ENCODE measurements at regions not wholly inside any gene's neighbourhood (a gene's known extent, or its start where the extent isn't known, plus 50 kb on each side); places are given as distances from the start of the nearest gene placed in this dataset.

DNA sequence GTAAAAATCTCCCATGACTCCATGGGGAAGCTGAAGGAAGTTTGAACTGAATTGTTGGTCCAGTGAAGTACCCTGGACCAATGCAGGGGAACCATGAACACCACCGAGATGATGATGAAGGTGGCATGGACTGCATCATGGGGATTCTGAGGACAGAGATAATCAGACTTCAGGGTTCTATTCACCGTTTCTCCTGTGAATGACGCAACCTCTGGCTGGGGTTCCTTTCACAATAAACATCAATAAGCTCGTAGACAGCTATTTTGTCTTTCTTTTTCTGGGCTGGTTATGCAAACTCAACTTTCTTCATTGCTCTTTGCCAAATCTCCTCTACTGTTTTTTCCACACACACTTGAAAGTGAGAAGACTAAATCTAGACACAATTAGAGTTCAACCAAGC, 87.9 kb upstream of the NKX2-2 start:
- DNase-seq (ENCODE audit: low read depth, low spot score), result no peak
- CTCF ChIA-PET, result interaction anchor here (1.9 to 3.0 kb wide), 2 partner anchors 13 to 30 kb away, joined by 5 to 15 read pairs; no protein-coding TSS in a partner anchor
- no peak overlapping the region for H3K4me3 ChIP-seq (ENCODE audit: low read depth, low read length)
- POLR2A ChIA-PET, result no interaction called here
- TF ChIP-seq, protein P1, sequence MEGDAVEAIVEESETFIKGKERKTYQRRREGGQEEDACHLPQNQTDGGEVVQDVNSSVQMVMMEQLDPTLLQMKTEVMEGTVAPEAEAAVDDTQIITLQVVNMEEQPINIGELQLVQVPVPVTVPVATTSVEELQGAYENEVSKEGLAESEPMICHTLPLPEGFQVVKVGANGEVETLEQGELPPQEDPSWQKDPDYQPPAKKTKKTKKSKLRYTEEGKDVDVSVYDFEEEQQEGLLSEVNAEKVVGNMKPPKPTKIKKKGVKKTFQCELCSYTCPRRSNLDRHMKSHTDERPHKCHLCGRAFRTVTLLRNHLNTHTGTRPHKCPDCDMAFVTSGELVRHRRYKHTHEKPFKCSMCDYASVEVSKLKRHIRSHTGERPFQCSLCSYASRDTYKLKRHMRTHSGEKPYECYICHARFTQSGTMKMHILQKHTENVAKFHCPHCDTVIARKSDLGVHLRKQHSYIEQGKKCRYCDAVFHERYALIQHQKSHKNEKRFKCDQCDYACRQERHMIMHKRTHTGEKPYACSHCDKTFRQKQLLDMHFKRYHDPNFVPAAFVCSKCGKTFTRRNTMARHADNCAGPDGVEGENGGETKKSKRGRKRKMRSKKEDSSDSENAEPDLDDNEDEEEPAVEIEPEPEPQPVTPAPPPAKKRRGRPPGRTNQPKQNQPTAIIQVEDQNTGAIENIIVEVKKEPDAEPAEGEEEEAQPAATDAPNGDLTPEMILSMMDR (IDR thresholded peaks at IDR 0.05; ENCODE audit: insufficient read depth, low read length, missing control alignments), result no peak

DNA sequence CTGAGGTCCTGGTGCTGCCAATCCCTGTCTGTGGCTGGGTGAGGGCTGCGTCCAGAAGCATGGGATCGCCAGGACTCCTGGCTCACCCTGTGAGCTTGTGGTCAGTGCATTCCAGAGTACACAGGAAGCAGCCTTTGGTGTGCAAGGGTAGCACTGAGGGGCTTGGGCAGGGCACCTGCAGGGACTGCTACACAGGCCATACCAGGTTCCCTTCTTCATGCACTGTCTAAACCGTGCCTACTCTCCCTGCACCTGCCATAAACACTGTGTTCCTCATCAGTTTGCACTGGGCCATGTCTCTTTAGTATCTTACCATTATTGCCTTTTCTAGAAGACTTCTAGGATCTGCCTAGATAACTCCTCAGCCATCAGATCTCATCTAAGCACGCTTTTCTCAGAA, 72.8 kb upstream of the NKX2-2 start:
- CTCF ChIA-PET, result no interaction called here
- DNase-seq (ENCODE audit: low read depth, low spot score), result no peak
- POLR2A ChIA-PET, result no interaction called here
- TF ChIP-seq, protein P1 (IDR thresholded peaks at IDR 0.05; ENCODE audit: insufficient read depth, low read length, missing control alignments), result no peak
- H3K4me3 ChIP-seq (ENCODE audit: low read depth, low read length), result no peak overlapping the region

DNA sequence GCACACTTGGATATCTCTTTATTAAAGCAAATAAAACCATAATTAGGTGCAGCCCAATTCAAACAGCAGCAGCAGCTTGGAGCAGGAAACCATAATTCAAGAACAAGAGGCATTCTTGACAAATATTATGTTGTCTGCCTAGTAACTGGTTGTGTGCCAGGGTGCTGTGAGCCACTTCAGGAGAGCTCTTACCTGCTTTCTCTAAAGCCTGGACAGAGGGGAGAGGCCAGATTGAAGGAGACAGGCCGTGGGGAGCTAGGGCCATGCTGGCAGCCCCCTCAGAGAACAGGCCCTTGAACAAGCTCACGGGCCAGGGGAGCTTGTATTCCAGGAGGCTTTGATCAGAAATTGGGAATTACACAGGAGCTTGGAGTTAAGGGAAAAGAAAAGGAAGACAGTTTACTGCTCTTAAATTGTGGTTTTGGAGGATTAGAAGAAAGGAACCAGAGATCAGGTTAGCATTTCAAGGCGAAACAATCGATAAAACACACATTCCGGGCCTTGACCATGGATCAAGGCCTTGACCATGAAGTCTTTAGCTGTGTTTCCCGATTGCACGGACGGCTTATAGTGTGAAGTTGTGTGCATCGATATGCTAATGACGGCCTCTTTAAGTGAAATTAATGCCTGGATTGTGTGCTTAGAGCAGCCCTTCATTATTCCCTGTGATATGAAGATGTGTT, 69.8 kb upstream of the NKX2-2 start:
- TF ChIP-seq, protein P1 (IDR thresholded peaks at IDR 0.05; ENCODE audit: insufficient read depth, low read length, missing control alignments), result no peak
- H3K4me3 ChIP-seq (ENCODE audit: low read depth, low read length), result no peak overlapping the region
- no peak for DNase-seq (ENCODE audit: low read depth, low spot score)
- CTCF ChIA-PET, result interaction anchor here (1.0 to 1.9 kb wide), 4 partner anchors 9 to 358 kb away, joined by 3 to 10 read pairs (median 4); no protein-coding TSS in a partner anchor
- POLR2A ChIA-PET, result no interaction called here

DNA sequence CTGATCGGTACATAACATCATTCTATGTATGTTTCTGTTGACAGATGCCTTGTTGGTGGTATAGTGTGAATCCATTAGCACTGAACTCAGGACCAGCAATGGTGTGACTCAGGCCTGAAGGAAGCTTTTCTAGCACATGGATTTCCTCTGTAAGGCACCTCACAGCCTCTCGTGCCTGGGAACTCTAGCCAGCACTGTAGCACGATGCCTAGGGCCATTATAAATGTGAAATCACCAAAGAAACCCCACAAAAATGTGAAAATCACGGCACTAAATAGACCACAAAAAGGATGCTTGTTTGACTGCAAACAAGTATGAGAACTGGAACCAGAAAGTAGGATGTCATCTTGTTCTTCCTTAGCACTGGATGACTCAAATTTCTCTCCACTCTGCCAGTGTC, 63.7 kb upstream of the NKX2-2 start:
- TF ChIP-seq, protein P1 (IDR thresholded peaks at IDR 0.05; ENCODE audit: insufficient read depth, low read length, missing control alignments), result no peak
- H3K4me3 ChIP-seq (ENCODE audit: low read depth, low read length), result no peak overlapping the region
- DNase-seq (ENCODE audit: low read depth, low spot score), result no peak
- ChIA-PET POLR2A (no interaction called here), CTCF (no interaction called here)

DNA sequence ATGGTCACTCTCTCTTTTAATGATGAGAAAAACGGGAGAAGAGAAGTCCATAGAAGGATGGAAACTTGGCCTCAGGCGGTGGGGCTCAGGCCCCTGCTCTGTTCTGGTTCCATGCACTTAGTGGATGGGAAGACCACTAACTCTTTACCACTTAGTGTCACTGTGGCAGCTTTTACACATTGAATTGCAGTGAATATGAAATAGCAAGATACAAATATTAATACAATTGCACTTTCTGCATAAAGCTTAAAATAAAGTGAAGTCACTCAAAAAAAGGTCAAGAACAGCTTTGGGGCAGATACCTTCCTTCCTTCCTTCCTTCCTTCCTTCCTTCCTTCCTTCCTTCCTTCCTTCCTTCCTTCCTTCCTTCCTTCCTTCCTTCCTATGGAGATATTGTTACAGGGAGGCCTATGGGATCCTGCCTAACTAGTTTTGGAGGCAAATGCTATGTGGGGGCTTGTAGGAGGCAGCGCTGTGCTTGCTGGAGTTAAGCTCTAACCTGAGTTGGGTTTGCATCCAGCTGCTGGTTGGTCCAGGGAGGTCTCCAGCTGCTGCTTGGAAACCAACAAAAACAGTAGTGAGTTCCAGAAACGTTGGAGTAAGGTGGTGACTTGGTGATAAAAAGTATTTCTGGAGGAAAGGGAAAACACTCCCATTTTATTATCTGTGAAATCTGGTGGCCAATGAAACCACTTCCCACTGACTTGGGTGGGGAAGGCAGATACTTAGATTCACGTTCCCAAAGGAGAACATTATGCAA, 62.3 kb upstream of the NKX2-2 start:
- TF ChIP-seq, protein P1 (IDR thresholded peaks at IDR 0.05; ENCODE audit: insufficient read depth, low read length, missing control alignments), result no peak
- ChIA-PET POLR2A (no interaction called here), CTCF (interaction anchor here (1.1 kb wide), 1 partner anchor 18 kb away, joined by 3 read pairs; no protein-coding TSS in a partner anchor)
- no peak for DNase-seq (ENCODE audit: low read depth, low spot score)
- H3K4me3 ChIP-seq (ENCODE audit: low read depth, low read length), result no peak overlapping the region

DNA sequence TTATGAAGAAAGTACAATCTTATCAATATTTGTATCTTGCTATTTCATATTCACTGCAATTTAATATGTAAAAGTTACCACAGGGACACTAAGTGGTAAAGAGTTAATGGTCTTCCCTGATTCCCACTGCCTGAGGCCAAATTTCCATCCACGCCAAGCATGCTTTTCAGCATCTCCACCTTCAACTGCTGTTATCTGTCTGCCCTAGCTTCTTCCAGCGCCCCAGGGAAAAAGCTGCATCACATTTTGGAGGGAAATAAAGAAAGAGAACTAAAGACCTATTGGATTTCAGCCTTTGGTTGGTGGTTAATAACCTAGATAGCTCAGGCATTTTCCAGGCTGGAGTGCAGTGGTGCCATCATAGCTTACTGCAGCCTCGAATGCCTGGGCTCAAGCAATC, 61.3 kb upstream of the NKX2-2 start:
- DNase-seq (ENCODE audit: low read depth, low spot score), result no peak
- ChIA-PET CTCF (interaction anchor here (1.1 to 1.4 kb wide), 3 partner anchors 9 to 715 kb away, joined by 3 read pairs; no protein-coding TSS in a partner anchor), POLR2A (no interaction called here)
- TF ChIP-seq, protein P1 (IDR thresholded peaks at IDR 0.05; ENCODE audit: insufficient read depth, low read length, missing control alignments), result no peak
- H3K4me3 ChIP-seq (ENCODE audit: low read depth, low read length), result no peak overlapping the region
